Skeletal muscle cell (primary cell): ENCODE measurements at regions not wholly inside any gene's neighbourhood (a gene's known extent, or its start where the extent isn't known, plus 50 kb on each side); places are given as distances from the start of the nearest gene placed in this dataset.
"Not testable (repeated sequence)": the region's sequence is repeated elsewhere in the genome, so short reads cannot be mapped to it uniquely, and the experiment has no call there.

Experiments
- DNase-seq: peaks from one replicate; pipeline ENCODE4 v3.0.0-alpha.2; 2010; ENCODE audit warnings: low read depth
- H3K4me3 ChIP-seq: 2 replicates; pipeline ENCODE4 v1.5.1; 2011; ENCODE audit warnings: low read depth, mild to moderate bottlenecking, control low read depth, low read length, moderate library complexity

GRCh38 chr4:107562316-107562715 is 157.7 kb downstream of the PAPSS1 start:
- no peak overlapping the region for H3K4me3 ChIP-seq
- DNase-seq: no peak

GRCh38 chr4:107561481-107561880 is 158.6 kb downstream of the PAPSS1 start:
- no peak for DNase-seq
- no peak overlapping the region for H3K4me3 ChIP-seq

GRCh38 chr4:107559653-107560052 is 160.4 kb downstream of the PAPSS1 start:
- no peak for DNase-seq
- no peak overlapping the region for H3K4me3 ChIP-seq

- DNase-seq: no peak
- H3K4me3 ChIP-seq: no peak overlapping the region
Observed at GRCh38 chr4:107552306-107552705, 167.7 kb downstream of the PAPSS1 start.

GRCh38 chr4:107548211-107548905 is 171.7 kb downstream of the PAPSS1 start:
- no peak for DNase-seq
- no peak overlapping the region for H3K4me3 ChIP-seq

GRCh38 chr4:107546638-107547037 is 173.4 kb downstream of the PAPSS1 start:
- H3K4me3 ChIP-seq: no peak overlapping the region
- no peak for DNase-seq

- no peak for DNase-seq
- H3K4me3 ChIP-seq: no peak overlapping the region
Observed at GRCh38 chr4:107541511-107541910, 178.5 kb downstream of the PAPSS1 start.

GRCh38 chr4:107531927-107532326 is 188.1 kb downstream of the PAPSS1 start:
- no peak for DNase-seq
- H3K4me3 ChIP-seq: no peak overlapping the region

GRCh38 chr4:107520368-107520767 is 199.7 kb downstream of the PAPSS1 start:
- H3K4me3 ChIP-seq: no peak overlapping the region
- no peak for DNase-seq

GRCh38 chr4:107519053-107519452 is 201.0 kb downstream of the PAPSS1 start:
- H3K4me3 ChIP-seq: no peak overlapping the region
- DNase-seq: no peak

GRCh38 chr4:107518076-107518475 is 202.0 kb downstream of the PAPSS1 start:
- DNase-seq: no peak
- no peak overlapping the region for H3K4me3 ChIP-seq

- no peak for DNase-seq
- H3K4me3 ChIP-seq: no peak overlapping the region
Observed at GRCh38 chr4:107512549-107512948, 207.5 kb downstream of the PAPSS1 start.

GRCh38 chr4:107509615-107510014 is 210.4 kb downstream of the PAPSS1 start:
- no peak overlapping the region for H3K4me3 ChIP-seq
- DNase-seq: no peak

GRCh38 chr4:107500551-107500950 is 219.5 kb downstream of the PAPSS1 start:
- no peak for DNase-seq
- no peak overlapping the region for H3K4me3 ChIP-seq

- H3K4me3 ChIP-seq: no peak overlapping the region
- no peak for DNase-seq
Observed at GRCh38 chr4:107497054-107497453, 223.0 kb downstream of the PAPSS1 start.

- no peak overlapping the region for H3K4me3 ChIP-seq
- DNase-seq: no peak
Observed at GRCh38 chr4:107492566-107492965, 227.5 kb downstream of the PAPSS1 start.

- no peak overlapping the region for H3K4me3 ChIP-seq
- no peak for DNase-seq
Observed at GRCh38 chr4:107490116-107490515, 229.9 kb downstream of the PAPSS1 start.

- not testable (repeated sequence) for DNase-seq, H3K4me3 ChIP-seq
Observed at GRCh38 chr4:107483621-107484020, 236.4 kb downstream of the PAPSS1 start.

- DNase-seq: no peak
- H3K4me3 ChIP-seq: no peak overlapping the region
Observed at GRCh38 chr4:107482546-107482945, 237.5 kb downstream of the PAPSS1 start.

GRCh38 chr4:107478327-107478980 is 241.6 kb downstream of the PAPSS1 start:
- no peak for DNase-seq
- H3K4me3 ChIP-seq: no peak overlapping the region

- H3K4me3 ChIP-seq: no peak overlapping the region
- no peak for DNase-seq
Observed at GRCh38 chr4:107473126-107473525, 246.9 kb downstream of the PAPSS1 start.
